K562 (cell line): ENCODE measurements at regions not wholly inside any gene's neighbourhood (a gene's known extent, or its start where the extent isn't known, plus 50 kb on each side); places are given as distances from the start of the nearest gene placed in this dataset.

ENCODE experiments used
- ATAC-seq: fragments of 200-7000 bp; cut with Tn5 transposase; 3 replicates; pipeline ENCODE4 v1.9.1; 2020; ENCODE audit warnings: moderate library complexity
- BruUV-seq: library from RNA; stranded (reverse); fragments of 400-500 nt; replicated peaks from 2 replicates; lab custom pipeline; 2021; lab: Mats Ljungman, UMichigan
- CTCF ChIA-PET: fragments of 300-600 bp; formaldehyde crosslinking; extraction: SDS; loops from one replicate; lab custom pipeline; 2021; ENCODE audit warnings: low intra/inter-chr PET ratio; lab: Yijun Ruan, JAX
- POLR2A ChIA-PET: fragments of 300-600, 350-650 bp; sonication (Branson Sonifier 250); formaldehyde crosslinking; extraction: SDS; loops from one replicate; lab custom pipeline; 2021; ENCODE audit warnings: antibody characterized with exemption, inconsistent platforms; lab: Yijun Ruan, JAX
- DNase-seq, 4 experiments: peaks; one replicate each; pipeline versions ENCODE4 v3.0.0 to v3.0.0-alpha.2; 2011 to 2018; ENCODE audit warnings: low spot score in 3 of 4, mixed read lengths in 3 of 4; ENCODE audit errors: extremely low read depth in 1 of 4
- FAIRE-seq: peaks from 2 replicates; lab custom pipeline; 2011; peaks lifted over from hg19 to GRCh38; lab: Jason Lieb, UNC
- H2AFZ ChIP-seq: 2 replicates; pipeline ENCODE4 v1.6.0; 2011; ENCODE audit warnings: low read depth, low read length, control low read depth, inconsistent platforms
- H3K27ac ChIP-seq: fragments of 200-600 bp; 3 replicates; pipeline ENCODE4 v1.8.0; 2011; ENCODE audit warnings: low read depth, mild to moderate bottlenecking, control low read depth, inconsistent platforms, low read length, moderate library complexity, mixed read lengths; ENCODE audit errors: extremely low read depth
- H3K27me3 ChIP-seq, 2 experiments: fragments of 300-600 bp in 1 of 2; 2 replicates in 1 of 2; 3 replicates in 1 of 2; pipeline versions ENCODE4 v1.6.0 to v1.8.0; 2011; ENCODE audit warnings: inconsistent platforms in 2 of 2, low read length in 2 of 2, mild to moderate bottlenecking in 1 of 2, mixed read lengths in 1 of 2, moderate library complexity in 1 of 2; ENCODE audit not compliant: control insufficient read depth in 2 of 2, insufficient read depth in 2 of 2
- H3K36me3 ChIP-seq: fragments of 300-600 bp; 3 replicates; pipeline ENCODE4 v1.8.0; 2011; ENCODE audit warnings: mild to moderate bottlenecking, low read length, inconsistent platforms; ENCODE audit not compliant: control insufficient read depth, insufficient read depth
- H3K4me1 ChIP-seq, 2 experiments: fragments of 200-600 bp in 1 of 2; replicated peaks in 1 of 2; 2 replicates in 1 of 2; 3 replicates in 1 of 2; pipeline versions ENCODE4 v1.5.1 to v1.8.0; 2011; ENCODE audit warnings: inconsistent platforms in 2 of 2, low read length in 2 of 2, mild to moderate bottlenecking in 1 of 2, mixed read lengths in 1 of 2, moderate library complexity in 1 of 2; ENCODE audit not compliant: control insufficient read depth in 2 of 2, insufficient read depth in 2 of 2
- H3K4me2 ChIP-seq: 2 replicates; pipeline ENCODE4 v1.6.1; 2011; ENCODE audit warnings: low read length, control low read depth, inconsistent platforms, mixed read lengths; ENCODE audit not compliant: insufficient read depth
- H3K4me3 ChIP-seq: fragments of 200-600 bp; sonication (generic), shearing (Covaris generic); 2 replicates; pipeline ENCODE4 v1.5.1; 2016; ENCODE audit warnings: control low read depth, inconsistent platforms
- H3K79me2 ChIP-seq: fragments of 200-600 bp; 3 replicates; pipeline ENCODE4 v1.8.0; 2011; ENCODE audit warnings: low read length, inconsistent platforms; ENCODE audit not compliant: control insufficient read depth, insufficient read depth
- H3K9ac ChIP-seq, 2 experiments: 2 replicates each; pipeline versions ENCODE4 v1.6.0 to v1.6.1; 2011; ENCODE audit warnings: low read depth in 2 of 2, low read length in 2 of 2, control low read depth in 1 of 2, inconsistent platforms in 1 of 2, mild to moderate bottlenecking in 1 of 2, mixed read lengths in 1 of 2; ENCODE audit not compliant: insufficient read depth in 1 of 2
- H3K9me1 ChIP-seq: one replicate; pipeline ENCODE4 v1.6.0; 2011; ENCODE audit warnings: inconsistent platforms, mild to moderate bottlenecking, low read length, moderate library complexity; ENCODE audit not compliant: control insufficient read depth, insufficient read depth
- H3K9me3 ChIP-seq: replicated peaks from 2 replicates; pipeline ENCODE4 v1.5.1; 2011; ENCODE audit warnings: low read depth, low read length, inconsistent platforms; ENCODE audit not compliant: control insufficient read depth, insufficient read depth
- H4K20me1 ChIP-seq: replicated peaks from 2 replicates; pipeline ENCODE4 v1.6.1; 2011; ENCODE audit warnings: low read length, inconsistent platforms, mixed read lengths; ENCODE audit not compliant: control insufficient read depth, insufficient read depth
- MITF ChIP-seq: IDR thresholded peaks from 2 replicates; pipeline ENCODE4 v1.6.1; 2014; ENCODE audit warnings: antibody characterized with exemption
- NR0B1 ChIP-seq: fragments of 450-650 bp; IDR thresholded peaks from one replicate; pipeline ENCODE4 v1.6.1; 2018; ENCODE audit warnings: mild to moderate bottlenecking, moderate library complexity; ENCODE audit not compliant: partially characterized antibody
- ZNF512 ChIP-seq: IDR thresholded peaks from 2 replicates; pipeline ENCODE4 v1.6.1; 2016; ENCODE audit warnings: missing genetic modification characterization, missing compliant biosample characterization
- WGBS: fragments of 100-300 bp; shearing (Covaris generic); methylation state at CpG from one replicate; pipeline ENCODE4 v1.1.6; 2016; ENCODE audit warnings: low coverage, mixed read lengths; ENCODE audit not compliant: insufficient coverage; ENCODE audit errors: missing lambda C conversion rate; 5-methylcytosine and 5-hydroxymethylcytosine counted together
- in situ Hi-C: fragments of 300-500 bp; cut with MboI; formaldehyde crosslinking; loops from 4 replicates; pipeline ENCODE4 v1.15.0; 2018; ENCODE audit warnings: inconsistent platforms, mixed read lengths
- intact Hi-C: fragments of 100-400 bp; cut with micrococcal nuclease; formaldehyde crosslinking; loops from 2 replicates; pipeline ENCODE4 v1.14.2; 2022

GRCh38 chr7:68381731-68382130 is 1216.5 kb upstream of the AUTS2 start:
- no peaks in the 10 kb centered on the region for H3K4me1 ChIP-seq
- no peaks in the 10 kb centered on the region for H3K27me3 ChIP-seq
- H3K9me3 ChIP-seq, result no peaks in the 10 kb centered on the region
- H3K4me3 ChIP-seq, result no peak overlapping the region
- 3% methylated on average over 2 of the region's 2 CpGs for WGBS
- ChIA-PET CTCF (no interaction called here), POLR2A (interaction anchor here (0.9 kb wide), 1 partner anchor 9 kb away, joined by 6 read pairs; no protein-coding TSS in a partner anchor)
- no peak overlapping the region for H2AFZ ChIP-seq
- FAIRE-seq (no peak), DNase-seq (no peak), ATAC-seq (no peak)
- TF ChIP-seq NR0B1 (no peak), MITF (no peak), ZNF512 (tag) (no peak)
- H3K9ac ChIP-seq, result no peak overlapping the region
- H3K9me1 ChIP-seq, result no peaks in the 10 kb centered on the region
- no peaks in the 10 kb centered on the region for H3K36me3 ChIP-seq
- in situ Hi-C loops (no loop called here), intact Hi-C loops (no loop called here)
- H3K27ac ChIP-seq, result no peak overlapping the region
- no peaks in the 10 kb centered on the region for H4K20me1 ChIP-seq
- no peaks in the 10 kb centered on the region for H3K79me2 ChIP-seq
- H3K4me2 ChIP-seq, result no peak overlapping the region
- BruUV-seq, result no TSS peak
